ENCODE measurements at regions not wholly inside any gene's neighbourhood (a gene's known extent, or its start where the extent isn't known, plus 50 kb on each side); places are given as distances from the start of the nearest gene placed in this dataset.

DNA sequence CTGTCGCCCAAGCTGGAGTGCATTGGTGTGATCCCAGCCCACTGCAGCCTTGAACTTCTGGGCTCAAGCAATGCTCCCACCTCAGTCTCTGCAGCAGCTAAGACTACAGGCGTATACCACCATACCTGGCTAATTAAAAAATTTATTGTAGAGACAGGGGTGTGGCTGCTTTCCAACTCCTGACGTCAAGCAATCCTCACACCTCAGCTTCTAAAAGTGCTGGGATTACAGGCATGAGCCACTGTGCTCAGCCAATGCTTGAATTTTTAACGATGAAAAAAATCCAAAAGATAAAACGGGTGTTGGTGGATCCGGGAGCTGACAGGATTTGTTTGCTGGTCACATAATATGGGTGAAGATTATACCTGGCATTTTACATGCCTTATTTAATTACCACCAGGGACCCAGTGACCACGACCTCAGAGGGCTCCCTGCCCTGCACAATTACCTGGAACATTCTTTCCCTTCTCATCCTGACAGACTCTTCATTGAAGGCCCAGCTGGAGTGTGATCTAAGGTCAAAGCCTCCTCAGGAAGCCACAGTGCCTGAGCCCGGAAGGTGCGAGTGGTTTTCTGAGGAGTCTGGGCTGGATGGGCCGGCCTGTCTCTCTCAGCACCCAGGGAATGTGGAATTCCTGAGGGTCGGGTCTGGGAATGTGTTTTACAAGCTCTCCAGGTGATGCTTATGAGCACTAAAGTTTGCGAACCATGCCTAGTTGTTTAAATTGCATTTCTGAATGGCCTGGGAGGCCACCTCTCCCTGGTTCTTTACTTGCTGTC is 193.3 kb downstream of the USP12 start:
- no peaks in the 10 kb centered on the region for H3K9me3 ChIP-seq (replicated peaks in 1 of 3)
- WGBS, 4 donors: 70 to 78% (median 73%) methylated on average over 12 of the region's 12 CpGs
- H3K27ac ChIP-seq: no peak overlapping the region
- no peak for DNase-seq
- no peak overlapping the region for H3K4me3 ChIP-seq
- TF ChIP-seq POLR2A (IDR thresholded peaks at IDR 0.05) (no peak), CTCF (IDR thresholded peaks at IDR 0.05) (no peak)
- no peaks in the 10 kb centered on the region for H3K36me3 ChIP-seq (replicated peaks in 1 of 2)
- no peaks in the 10 kb centered on the region for H3K4me1 ChIP-seq (replicated peaks in 1 of 2)
- intact Hi-C loops (cut with DNase I): no loop called here
- peaks cover 28% of the 10 kb centered on the region for H3K27me3 ChIP-seq

DNA sequence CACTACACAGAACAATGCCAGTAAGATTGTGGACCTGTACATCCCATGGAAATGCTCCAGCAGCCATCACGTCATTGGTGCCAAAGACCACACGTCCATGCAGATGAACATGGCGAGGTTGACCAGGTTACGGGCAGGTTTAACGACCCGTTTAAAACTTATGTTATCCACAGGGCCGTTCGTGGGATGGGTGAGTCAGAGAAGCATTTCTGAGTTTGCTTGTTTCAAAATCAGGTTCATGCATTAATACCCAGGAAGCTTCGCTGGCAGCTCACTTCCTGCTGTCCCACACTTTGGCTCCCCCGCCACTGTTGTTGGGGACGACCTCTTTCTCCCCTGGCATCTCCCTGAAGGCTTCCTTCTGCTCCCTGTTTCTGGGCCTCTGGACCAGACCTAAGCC is 194.1 kb downstream of the USP12 start:
- intact Hi-C loops (cut with DNase I): no loop called here
- 52 to 65% (median 57%) methylated on average over 11 of the region's 11 CpGs for WGBS, 4 donors
- Histone ChIP-seq H3K27me3 (peaks cover 28% of the 10 kb centered on the region), H3K27ac (no peak overlapping the region), H3K36me3 (replicated peaks in 1 of 2) (no peaks in the 10 kb centered on the region), H3K9me3 (replicated peaks in 1 of 3) (no peaks in the 10 kb centered on the region), H3K4me1 (replicated peaks in 1 of 2) (no peaks in the 10 kb centered on the region), H3K4me3 (no peak overlapping the region)
- TF ChIP-seq POLR2A (IDR thresholded peaks at IDR 0.05): no peak
- no peak for TF ChIP-seq CTCF (IDR thresholded peaks at IDR 0.05)
- no peak for DNase-seq

DNA sequence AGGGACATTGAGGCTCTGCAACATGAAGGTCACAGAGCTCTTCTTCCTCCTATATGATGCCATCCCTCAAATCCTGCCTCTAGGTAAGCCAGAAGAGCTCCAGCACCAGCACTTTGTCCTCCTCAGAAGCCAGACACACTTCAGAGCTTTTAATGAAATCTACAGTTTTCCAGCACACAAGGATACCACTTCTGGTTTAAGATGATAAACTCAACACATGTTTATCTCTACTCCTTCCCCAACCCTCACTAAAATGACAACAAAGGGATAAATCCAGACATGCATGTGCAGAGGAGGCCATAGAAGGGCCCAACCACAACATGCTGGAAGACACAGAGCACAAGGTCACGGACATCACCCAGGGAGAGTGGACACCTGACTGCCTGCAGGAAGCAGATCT is 195.3 kb downstream of the USP12 start:
- peaks cover 28% of the 10 kb centered on the region for H3K27me3 ChIP-seq

DNA sequence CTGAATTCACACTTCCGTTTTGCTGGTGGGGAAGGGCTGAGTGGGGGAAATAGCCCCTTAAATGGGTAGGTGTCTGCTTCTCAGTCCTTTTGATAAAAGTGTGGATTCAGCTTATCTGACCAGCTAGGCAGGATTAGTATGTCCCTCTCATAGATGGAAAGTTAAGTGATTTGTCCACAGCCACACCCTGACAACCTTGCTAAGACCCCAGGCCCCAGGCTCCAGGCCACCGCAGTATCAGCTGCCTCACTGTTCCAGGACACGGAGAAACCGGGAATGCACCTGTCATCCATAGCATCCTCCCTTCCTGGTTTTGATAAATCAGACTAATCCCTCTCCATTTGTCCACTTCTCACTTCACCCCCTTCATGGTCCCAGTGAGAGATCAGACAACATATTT is 197.7 kb downstream of the USP12 start:
- Histone ChIP-seq H3K4me3 (no peak overlapping the region), H3K9me3 (replicated peaks in 1 of 3) (no peaks in the 10 kb centered on the region), H3K36me3 (replicated peaks in 1 of 2) (no peaks in the 10 kb centered on the region), H3K27me3 (peaks cover 17% of the 10 kb centered on the region), H3K27ac (no peak overlapping the region), H3K4me1 (replicated peaks in 1 of 2) (peaks cover 0 to 2% of the 10 kb centered on the region in 2 donors)
- WGBS, 4 donors: 79 to 85% (median 82%) methylated on average over 4 of the region's 4 CpGs
- intact Hi-C loops (cut with DNase I): no loop called here
- no peak for TF ChIP-seq POLR2A (IDR thresholded peaks at IDR 0.05)
- TF ChIP-seq CTCF (IDR thresholded peaks at IDR 0.05): no peak
- DNase-seq: no peak

More for the DNA sequence above, 195.3 kb downstream of the USP12 start:
- Histone ChIP-seq H3K9me3 (replicated peaks in 1 of 3) (no peaks in the 10 kb centered on the region), H3K4me3 (no peak overlapping the region), H3K4me1 (replicated peaks in 1 of 2) (no peaks in the 10 kb centered on the region), H3K27ac (no peak overlapping the region), H3K36me3 (replicated peaks in 1 of 2) (no peaks in the 10 kb centered on the region)
- no peak for DNase-seq
- WGBS, 4 donors: 81 to 89% (median 87%) methylated on average over 1 of the region's 1 CpG
- intact Hi-C loops (cut with DNase I): no loop called here
- TF ChIP-seq POLR2A (IDR thresholded peaks at IDR 0.05): no peak
- no peak for TF ChIP-seq CTCF (IDR thresholded peaks at IDR 0.05)

All from adrenal gland (tissue), 9 donors.